GM19452 (cell line): ENCODE measurements at regions not wholly inside any gene's neighbourhood (a gene's known extent, or its start where the extent isn't known, plus 50 kb on each side); places are given as distances from the start of the nearest gene placed in this dataset.

ENCODE experiments used
- ATAC-seq: cut with Tn5 transposase; IDR thresholded peaks from one replicate; pipeline ENCODE4 v1.9.1; 2021; ENCODE audit not compliant: unreplicated experiment

- ATAC-seq, result peak; percentile 88
Measured at GRCh38 chr5:125152044-125152443, 405.6 kb upstream of the ZNF608 start.

GRCh38 chr5:125152461-125153189 is 406.2 kb upstream of the ZNF608 start:
- ATAC-seq, result no peak

GRCh38 chr5:125153231-125153630 is 406.8 kb upstream of the ZNF608 start:
- no peak for ATAC-seq

- ATAC-seq, result no peak
Measured at GRCh38 chr5:125154301-125155110, 408.1 kb upstream of the ZNF608 start.

- ATAC-seq, result no peak
Measured at GRCh38 chr5:125160787-125161502, 414.5 kb upstream of the ZNF608 start.

- ATAC-seq, result no peak
Measured at GRCh38 chr5:125162714-125163113, 416.3 kb upstream of the ZNF608 start.

- ATAC-seq, result no peak
Measured at GRCh38 chr5:125169396-125169795, 423.0 kb upstream of the ZNF608 start.

- ATAC-seq, result no peak
Measured at GRCh38 chr5:125171641-125172040, 425.2 kb upstream of the ZNF608 start.

GRCh38 chr5:125175348-125176004 is 429.0 kb upstream of the ZNF608 start:
- no peak for ATAC-seq

- no peak for ATAC-seq
Measured at GRCh38 chr5:125176005-125176390, 429.6 kb upstream of the ZNF608 start.

GRCh38 chr5:125177340-125177739 is 430.9 kb upstream of the ZNF608 start:
- ATAC-seq, result no peak

- no peak for ATAC-seq
Measured at GRCh38 chr5:125179612-125180011, 433.2 kb upstream of the ZNF608 start.

GRCh38 chr5:125180231-125180829 is 433.9 kb upstream of the ZNF608 start:
- no peak for ATAC-seq

- no peak for ATAC-seq
Measured at GRCh38 chr5:125181159-125181558, 434.7 kb upstream of the ZNF608 start.

- no peak for ATAC-seq
Measured at GRCh38 chr5:125181955-125182354, 435.5 kb upstream of the ZNF608 start.

GRCh38 chr5:125185740-125186139 is 439.3 kb upstream of the ZNF608 start:
- no peak for ATAC-seq

- no peak for ATAC-seq
Measured at GRCh38 chr5:125186911-125187375, 440.5 kb upstream of the ZNF608 start.

- no peak for ATAC-seq
Measured at GRCh38 chr5:125189531-125189941, 443.1 kb upstream of the ZNF608 start.

- ATAC-seq, result no peak
Measured at GRCh38 chr5:125190232-125191087, 444.0 kb upstream of the ZNF608 start.

- no peak for ATAC-seq
Measured at GRCh38 chr5:125194883-125195282, 448.4 kb upstream of the ZNF608 start.
